Lung (tissue), 11 donors: ENCODE measurements at regions not wholly inside any gene's neighbourhood (a gene's known extent, or its start where the extent isn't known, plus 50 kb on each side); places are given as distances from the start of the nearest gene placed in this dataset.

Experiments
- ATAC-seq: fragments of 200-7000 bp; cut with Tn5 transposase; one replicate; pipeline ENCODE4 v1.9.1; 2020; ENCODE audit warnings: moderate number of reproducible peaks; ENCODE audit not compliant: insufficient read depth, low FRiP score
- DNase-seq, 3 donors: peaks; one replicate each; pipeline ENCODE4 v3.0.0-alpha.2; 2013 to 2017
- H3K27ac ChIP-seq, 2 donors: one replicate each; pipeline ENCODE4 v1.5.1; 2013; ENCODE audit warnings: mild to moderate bottlenecking in 2 of 2, moderate library complexity in 2 of 2, control low read depth in 1 of 2, inconsistent platforms in 1 of 2, low read depth in 1 of 2, low read length in 1 of 2
- H3K27me3 ChIP-seq, 3 donors: one replicate each; pipeline ENCODE4 v1.5.1; 2013; ENCODE audit warnings: low read length in 2 of 3; ENCODE audit not compliant: control insufficient read depth in 3 of 3, insufficient read depth in 3 of 3
- H3K36me3 ChIP-seq, 4 donors: one replicate each; pipeline ENCODE4 v1.5.1; 2013; ENCODE audit warnings: low read length in 4 of 4, mild to moderate bottlenecking in 1 of 4, moderate library complexity in 1 of 4; ENCODE audit not compliant: control insufficient read depth in 4 of 4, insufficient read depth in 4 of 4
- H3K4me1 ChIP-seq, 5 donors: one replicate each; pipeline ENCODE4 v1.5.1; 2013; ENCODE audit warnings: low read length in 5 of 5, mild to moderate bottlenecking in 2 of 5, moderate library complexity in 1 of 5; ENCODE audit not compliant: control insufficient read depth in 5 of 5, insufficient read depth in 5 of 5
- H3K4me3 ChIP-seq: one replicate; pipeline ENCODE4 v1.5.1; 2013; ENCODE audit warnings: mild to moderate bottlenecking, control low read depth, moderate library complexity
- H3K9ac ChIP-seq, 2 donors: one replicate each; pipeline ENCODE4 v1.5.1; 2013; ENCODE audit warnings: low read length in 2 of 2, control low read depth in 1 of 2; ENCODE audit not compliant: insufficient read depth in 1 of 2
- H3K9me3 ChIP-seq, 4 donors: one replicate each; pipeline ENCODE4 v1.5.1; 2013; ENCODE audit warnings: low read length in 3 of 4, mild to moderate bottlenecking in 1 of 4, moderate library complexity in 1 of 4; ENCODE audit not compliant: control insufficient read depth in 4 of 4, insufficient read depth in 3 of 4
- CTCF ChIP-seq: IDR thresholded peaks from 2 replicates; pipeline ENCODE4 v1.5.1; 2012; ENCODE audit warnings: mild to moderate bottlenecking; ENCODE audit errors: control extremely low read depth, extremely low read depth
- WGBS, 2 donors: extraction: QIAGEN DNeasy Blood & Tissue Kit; methylation state at CpG; one replicate each; pipeline ENCODE4 v1.1.7; 2013; 5-methylcytosine and 5-hydroxymethylcytosine counted together
- donor health status: control.
- donor health status: control.
- donor health status: Bipolar disorder and iron deficiency.
- donor health status: healthy.
- donor health status: DM: yes; HTN: yes; CAD: no.

GRCh38 chr18:75958683-75959082 lies 531.2 kb upstream of the SMIM21 start:
- Histone ChIP-seq H3K4me3 (no peak overlapping the region), H3K4me1 (no peaks in the 10 kb centered on the region), H3K9me3 (no peaks in the 10 kb centered on the region), H3K27me3 (no peaks in the 10 kb centered on the region), H3K36me3 (no peaks in the 10 kb centered on the region), H3K27ac (no peak overlapping the region), H3K9ac (no peak overlapping the region)
- TF ChIP-seq CTCF = no peak
- no peak for DNase-seq
- ATAC-seq = no peak
- 94% methylated on average over 1 of the region's 1 CpG for WGBS, 2 donors

- Histone ChIP-seq H3K36me3 (no peaks in the 10 kb centered on the region), H3K27ac (no peak overlapping the region), H3K4me1 (peaks cover 0 to 1% (median 0%) of the 10 kb centered on the region in 5 donors), H3K9ac (no peak overlapping the region), H3K9me3 (peaks cover 0 to 6% (median 1%) of the 10 kb centered on the region in 4 donors), H3K27me3 (no peaks in the 10 kb centered on the region), H3K4me3 (no peak overlapping the region)
- TF ChIP-seq CTCF = no peak
- no peak for ATAC-seq
- 62 to 78% methylated on average over 5 of the region's 5 CpGs for WGBS, 2 donors
- no peak for DNase-seq
These were observed 517.9 kb upstream of the SMIM21 start for GRCh38 chr18:75945265-75945933.

- TF ChIP-seq CTCF = no peak
- no peak overlapping the region for H3K9ac ChIP-seq
- no peak overlapping the region for H3K27ac ChIP-seq
- peaks cover 0 to 1% (median 0%) of the 10 kb centered on the region in 5 donors for H3K4me1 ChIP-seq
- ATAC-seq (no peak), DNase-seq (no peak)
- H3K4me3 ChIP-seq = no peak overlapping the region
- H3K27me3 ChIP-seq = no peaks in the 10 kb centered on the region
- no peaks in the 10 kb centered on the region for H3K36me3 ChIP-seq
- WGBS, 2 donors = 26 to 41% methylated on average over 2 of the region's 2 CpGs
- peaks cover 0 to 2% (median 0%) of the 10 kb centered on the region in 4 donors for H3K9me3 ChIP-seq
These were observed 509.8 kb upstream of the SMIM21 start for GRCh38 chr18:75937306-75937705.

- Histone ChIP-seq H3K4me1 (peaks cover 0 to 1% (median 0%) of the 10 kb centered on the region in 5 donors), H3K36me3 (no peaks in the 10 kb centered on the region), H3K4me3 (no peak overlapping the region), H3K27ac (no peak overlapping the region), H3K27me3 (no peaks in the 10 kb centered on the region), H3K9ac (no peak overlapping the region), H3K9me3 (peaks cover 0 to 2% (median 0%) of the 10 kb centered on the region in 4 donors)
- TF ChIP-seq CTCF = no peak
- ATAC-seq (no peak), DNase-seq (no peak)
- WGBS, 2 donors = 94 to 96% methylated on average over 1 of the region's 1 CpG
These were observed 509.4 kb upstream of the SMIM21 start for GRCh38 chr18:75936862-75937261.
